ENCODE measurements at regions not wholly inside any gene's neighbourhood (a gene's known extent, or its start where the extent isn't known, plus 50 kb on each side); places are given as distances from the start of the nearest gene placed in this dataset.
"Not testable (repeated sequence)": the region's sequence is repeated elsewhere in the genome, so short reads cannot be mapped to it uniquely, and the experiment has no call there.

GRCh38 chr17:68771867-68772515, 170.8 kb upstream of the FAM20A start:
- no peaks in the 10 kb centered on the region for H3K4me1 ChIP-seq (ENCODE audit: insufficient read depth)
- no peak for DNase-seq (ENCODE audit: extremely low spot score)
- H3K27ac ChIP-seq (ENCODE audit: low read depth) = no peak overlapping the region
- no peaks in the 10 kb centered on the region for H3K36me3 ChIP-seq (ENCODE audit: insufficient read depth)
- WGBS = 28% methylated on average over 8 of the region's 8 CpGs
- H3K4me3 ChIP-seq (ENCODE audit: low read depth, low read length) = no peak overlapping the region

DNA sequence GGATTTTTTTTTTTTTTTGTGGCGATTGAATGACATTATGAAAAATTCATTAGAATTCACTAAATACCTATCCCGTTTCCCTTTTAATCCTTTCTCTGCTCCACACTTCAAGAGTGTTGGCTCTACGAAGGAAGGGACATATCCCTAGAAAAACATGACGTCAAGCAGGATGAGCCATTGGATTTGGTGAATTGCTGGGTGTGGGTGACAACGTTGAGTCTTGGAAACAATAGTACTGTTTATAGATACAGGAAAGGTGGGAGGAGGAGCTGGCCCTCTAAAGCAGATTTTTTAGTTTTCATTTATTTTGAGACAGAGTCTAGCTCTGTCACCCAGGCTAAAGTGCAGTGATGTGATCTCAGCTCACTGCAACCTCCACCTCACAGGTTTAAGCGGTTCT, 167.6 kb upstream of the FAM20A start:
- WGBS = 78% methylated on average over 6 of the region's 6 CpGs
- Histone ChIP-seq H3K27ac (ENCODE audit: low read depth) (no peak overlapping the region), H3K4me3 (ENCODE audit: low read depth, low read length) (no peak overlapping the region), H3K4me1 (ENCODE audit: insufficient read depth) (no peaks in the 10 kb centered on the region), H3K36me3 (ENCODE audit: insufficient read depth) (no peaks in the 10 kb centered on the region)
- DNase-seq (ENCODE audit: extremely low spot score) = no peak

GRCh38 chr17:68766640-68767039, 165.5 kb upstream of the FAM20A start:
- H3K36me3 ChIP-seq (ENCODE audit: insufficient read depth) = no peaks in the 10 kb centered on the region
- H3K4me3 ChIP-seq (ENCODE audit: low read depth, low read length) = no peak overlapping the region
- no peak for DNase-seq (ENCODE audit: extremely low spot score)
- no peaks in the 10 kb centered on the region for H3K4me1 ChIP-seq (ENCODE audit: insufficient read depth)
- H3K27ac ChIP-seq (ENCODE audit: low read depth) = no peak overlapping the region
- WGBS = 80% methylated on average over 4 of the region's 4 CpGs

DNA sequence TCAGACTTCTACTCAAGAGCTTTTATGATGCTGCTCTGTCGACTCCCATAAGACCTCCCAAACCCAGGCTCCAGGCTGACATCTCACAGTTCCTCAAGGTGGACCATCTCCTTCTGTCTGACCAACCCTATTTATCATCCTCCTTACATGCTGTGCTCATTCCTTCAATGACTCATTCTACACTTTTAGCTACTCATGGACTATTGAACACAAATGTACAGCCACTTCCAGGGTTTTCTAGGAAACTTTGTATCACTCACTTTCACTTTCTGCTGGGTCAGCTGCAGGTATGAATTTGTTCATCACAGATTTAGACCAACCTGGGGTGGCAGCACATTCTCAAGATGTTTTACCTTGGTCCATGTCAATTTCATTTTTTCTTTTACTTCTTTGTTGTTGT, 162.4 kb upstream of the FAM20A start:
- Histone ChIP-seq H3K4me1 (ENCODE audit: insufficient read depth) (no peaks in the 10 kb centered on the region), H3K4me3 (ENCODE audit: low read depth, low read length) (no peak overlapping the region), H3K27ac (ENCODE audit: low read depth) (no peak overlapping the region), H3K36me3 (ENCODE audit: insufficient read depth) (no peaks in the 10 kb centered on the region)
- DNase-seq (ENCODE audit: extremely low spot score) = no peak
- 67% methylated on average over 1 of the region's 1 CpG for WGBS

GRCh38 chr17:68762911-68763310, 161.7 kb upstream of the FAM20A start:
- WGBS = 89% methylated on average over 2 of the region's 2 CpGs
- Histone ChIP-seq H3K36me3 (ENCODE audit: insufficient read depth) (no peaks in the 10 kb centered on the region), H3K4me3 (ENCODE audit: low read depth, low read length) (no peak overlapping the region), H3K4me1 (ENCODE audit: insufficient read depth) (no peaks in the 10 kb centered on the region), H3K27ac (ENCODE audit: low read depth) (no peak overlapping the region)
- no peak for DNase-seq (ENCODE audit: extremely low spot score)

- Histone ChIP-seq H3K4me3 (ENCODE audit: low read depth, low read length) (no peak overlapping the region), H3K4me1 (ENCODE audit: insufficient read depth) (no peaks in the 10 kb centered on the region), H3K36me3 (ENCODE audit: insufficient read depth) (no peaks in the 10 kb centered on the region), H3K27ac (ENCODE audit: low read depth) (no peak overlapping the region)
- DNase-seq (ENCODE audit: extremely low spot score) = no peak
- 43% methylated on average over 4 of the region's 4 CpGs for WGBS
Measured at GRCh38 chr17:68760141-68760475, 158.9 kb upstream of the FAM20A start.

DNA sequence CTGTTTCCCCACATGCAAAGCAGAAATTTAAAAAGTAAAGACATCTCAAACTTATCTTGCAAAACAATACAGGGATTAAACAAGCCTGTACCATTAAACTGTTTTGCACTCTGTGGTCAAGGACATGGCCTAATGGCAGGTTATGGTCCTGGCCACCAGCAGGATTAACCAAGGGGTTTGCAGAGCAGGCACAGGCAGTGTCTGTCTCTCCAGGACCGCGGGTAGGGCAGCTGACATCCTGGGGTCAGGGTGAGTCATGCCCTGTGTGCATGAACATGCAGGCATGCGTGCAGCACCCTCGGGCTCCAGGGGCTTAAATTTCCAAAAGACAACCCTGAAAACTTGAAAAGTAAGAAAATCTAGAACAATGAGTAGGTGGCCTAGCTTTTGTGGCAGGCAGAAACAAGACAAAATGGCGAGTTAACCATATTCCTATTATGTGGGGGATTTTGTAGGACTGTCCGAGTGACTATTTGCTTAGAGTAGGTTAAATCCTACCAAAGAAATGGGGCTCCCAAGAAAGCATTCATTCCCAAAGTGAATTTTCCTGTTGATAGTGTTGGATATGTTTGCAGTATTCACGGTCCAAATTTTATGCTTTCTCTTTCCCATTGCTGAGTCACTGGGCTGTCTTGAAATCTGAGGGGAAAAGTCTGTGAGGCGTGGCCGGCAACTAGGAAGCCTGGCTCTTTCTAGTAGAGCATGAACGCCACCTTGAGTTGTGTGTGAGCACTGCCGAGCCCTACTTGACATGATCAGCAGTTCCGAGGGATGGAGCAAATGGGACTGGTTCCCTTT, 158.4 kb upstream of the FAM20A start:
- Histone ChIP-seq H3K27ac (ENCODE audit: low read depth) (peak overlapping the region; percentile 26), H3K4me3 (ENCODE audit: low read depth, low read length) (peak overlapping the region; percentile 16), H3K4me1 (ENCODE audit: insufficient read depth) (no peaks in the 10 kb centered on the region), H3K36me3 (ENCODE audit: insufficient read depth) (no peaks in the 10 kb centered on the region)
- peak; percentile 88 for DNase-seq (ENCODE audit: extremely low spot score)
- 10% methylated on average over 12 of the region's 12 CpGs for WGBS

GRCh38 chr17:68759002-68759342, 157.8 kb upstream of the FAM20A start:
- DNase-seq (ENCODE audit: extremely low spot score) = no peak
- Histone ChIP-seq H3K27ac (ENCODE audit: low read depth) (no peak overlapping the region), H3K36me3 (ENCODE audit: insufficient read depth) (no peaks in the 10 kb centered on the region), H3K4me3 (ENCODE audit: low read depth, low read length) (no peak overlapping the region), H3K4me1 (ENCODE audit: insufficient read depth) (no peaks in the 10 kb centered on the region)
- 72% methylated on average over 6 of the region's 6 CpGs for WGBS

- not testable (repeated sequence) for H3K4me3 ChIP-seq (ENCODE audit: low read depth, low read length); H3K36me3 ChIP-seq (ENCODE audit: insufficient read depth); H3K27ac ChIP-seq (ENCODE audit: low read depth); DNase-seq (ENCODE audit: extremely low spot score); H3K4me1 ChIP-seq (ENCODE audit: insufficient read depth)
- 89% methylated on average over 2 of the region's 2 CpGs for WGBS
Measured at GRCh38 chr17:68757866-68758757, 156.9 kb upstream of the FAM20A start.

- no peak for DNase-seq (ENCODE audit: extremely low spot score)
- 83% methylated on average over 9 of the region's 9 CpGs for WGBS
- Histone ChIP-seq H3K4me3 (ENCODE audit: low read depth, low read length) (no peak overlapping the region), H3K27ac (ENCODE audit: low read depth) (no peak overlapping the region), H3K36me3 (ENCODE audit: insufficient read depth) (no peaks in the 10 kb centered on the region), H3K4me1 (ENCODE audit: insufficient read depth) (no peaks in the 10 kb centered on the region)
Measured at GRCh38 chr17:68753985-68754769, 153.0 kb upstream of the FAM20A start.

- no peak for DNase-seq (ENCODE audit: extremely low spot score)
- 65% methylated on average over 6 of the region's 6 CpGs for WGBS
- Histone ChIP-seq H3K27ac (ENCODE audit: low read depth) (no peak overlapping the region), H3K4me3 (ENCODE audit: low read depth, low read length) (no peak overlapping the region), H3K36me3 (ENCODE audit: insufficient read depth) (no peaks in the 10 kb centered on the region), H3K4me1 (ENCODE audit: insufficient read depth) (no peaks in the 10 kb centered on the region)
Measured at GRCh38 chr17:68750208-68750562, 149.0 kb upstream of the FAM20A start.

GRCh38 chr17:68749349-68750207, 148.4 kb upstream of the FAM20A start:
- Histone ChIP-seq H3K36me3 (ENCODE audit: insufficient read depth) (no peaks in the 10 kb centered on the region), H3K4me3 (ENCODE audit: low read depth, low read length) (no peak overlapping the region), H3K4me1 (ENCODE audit: insufficient read depth) (no peaks in the 10 kb centered on the region), H3K27ac (ENCODE audit: low read depth) (no peak overlapping the region)
- DNase-seq (ENCODE audit: extremely low spot score) = no peak
- 35% methylated on average over 12 of the region's 12 CpGs for WGBS

DNA sequence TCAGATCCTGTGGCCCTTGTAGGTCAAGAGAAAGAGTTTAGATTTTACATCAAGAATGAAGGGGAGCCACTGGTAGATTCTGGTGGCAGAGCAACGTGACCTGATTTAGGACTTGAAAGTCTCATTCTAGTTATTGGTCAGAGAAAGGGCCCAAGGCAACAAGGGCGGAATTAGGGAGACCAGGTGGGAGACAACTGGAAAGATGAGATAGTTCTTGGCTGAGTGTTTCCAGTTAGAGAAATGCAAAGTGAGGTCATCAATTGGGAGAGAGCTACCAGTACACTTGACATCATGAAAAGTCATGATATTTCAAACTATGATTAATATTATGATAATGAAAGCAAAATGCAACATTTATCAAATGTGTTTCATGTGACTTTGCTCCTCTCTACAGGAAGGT, 147.2 kb upstream of the FAM20A start:
- DNase-seq (ENCODE audit: extremely low spot score) = no peak
- WGBS = 97% methylated on average over 2 of the region's 2 CpGs
- H3K4me3 ChIP-seq (ENCODE audit: low read depth, low read length) = no peak overlapping the region
- no peaks in the 10 kb centered on the region for H3K36me3 ChIP-seq (ENCODE audit: insufficient read depth)
- H3K27ac ChIP-seq (ENCODE audit: low read depth) = no peak overlapping the region
- H3K4me1 ChIP-seq (ENCODE audit: insufficient read depth) = no peaks in the 10 kb centered on the region

Data from urinary bladder (tissue), 3 donors.